ENCODE measurements at regions not wholly inside any gene's neighbourhood (a gene's known extent, or its start where the extent isn't known, plus 50 kb on each side); places are given as distances from the start of the nearest gene placed in this dataset.
"Not testable (repeated sequence)": the region's sequence is repeated elsewhere in the genome, so short reads cannot be mapped to it uniquely, and the experiment has no call there.

DNA sequence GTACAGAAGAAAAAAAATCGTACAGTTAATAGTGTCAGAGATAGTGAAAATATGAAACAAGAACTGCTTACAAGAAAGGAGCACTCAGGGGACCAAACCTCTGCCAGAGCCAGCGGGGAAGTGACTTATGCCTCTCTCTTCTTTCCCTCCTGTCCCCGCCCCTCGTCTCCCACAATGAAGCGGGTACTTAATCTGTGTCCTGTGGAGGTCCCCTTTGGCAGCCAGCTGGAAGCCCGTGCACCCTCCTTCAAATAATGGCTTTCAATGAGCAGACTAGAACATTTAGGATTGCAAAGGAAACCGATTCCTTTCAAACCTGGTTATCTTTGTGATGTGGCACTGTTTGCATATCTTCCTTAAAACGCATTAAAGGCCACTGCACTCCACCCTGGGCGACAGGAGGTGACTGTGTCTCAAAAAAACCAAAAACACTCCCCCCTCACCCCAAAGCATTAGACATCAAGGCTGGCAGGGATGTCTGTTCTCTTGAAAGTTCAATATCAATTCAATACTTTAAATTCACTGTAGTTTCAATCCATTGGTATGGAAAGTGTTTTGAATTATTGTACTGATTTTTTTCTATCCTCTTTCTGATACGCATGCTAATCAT is 51.7 kb downstream of the PPIAL4C start:
- not testable (repeated sequence) for H3K27me3 ChIP-seq (replicated peaks; ENCODE audit: control insufficient read depth, insufficient read depth, low read length); H3K36me3 ChIP-seq (ENCODE audit: control insufficient read depth, insufficient read depth, low read length, severe bottlenecking); H3K9ac ChIP-seq (ENCODE audit: low read length); DNase-seq (ENCODE audit: low read depth); H3K9me3 ChIP-seq (ENCODE audit: control insufficient read depth, low read length); H3K4me1 ChIP-seq (ENCODE audit: control insufficient read depth, insufficient read depth, low read length); H3K4me3 ChIP-seq (ENCODE audit: low read length)

DNA sequence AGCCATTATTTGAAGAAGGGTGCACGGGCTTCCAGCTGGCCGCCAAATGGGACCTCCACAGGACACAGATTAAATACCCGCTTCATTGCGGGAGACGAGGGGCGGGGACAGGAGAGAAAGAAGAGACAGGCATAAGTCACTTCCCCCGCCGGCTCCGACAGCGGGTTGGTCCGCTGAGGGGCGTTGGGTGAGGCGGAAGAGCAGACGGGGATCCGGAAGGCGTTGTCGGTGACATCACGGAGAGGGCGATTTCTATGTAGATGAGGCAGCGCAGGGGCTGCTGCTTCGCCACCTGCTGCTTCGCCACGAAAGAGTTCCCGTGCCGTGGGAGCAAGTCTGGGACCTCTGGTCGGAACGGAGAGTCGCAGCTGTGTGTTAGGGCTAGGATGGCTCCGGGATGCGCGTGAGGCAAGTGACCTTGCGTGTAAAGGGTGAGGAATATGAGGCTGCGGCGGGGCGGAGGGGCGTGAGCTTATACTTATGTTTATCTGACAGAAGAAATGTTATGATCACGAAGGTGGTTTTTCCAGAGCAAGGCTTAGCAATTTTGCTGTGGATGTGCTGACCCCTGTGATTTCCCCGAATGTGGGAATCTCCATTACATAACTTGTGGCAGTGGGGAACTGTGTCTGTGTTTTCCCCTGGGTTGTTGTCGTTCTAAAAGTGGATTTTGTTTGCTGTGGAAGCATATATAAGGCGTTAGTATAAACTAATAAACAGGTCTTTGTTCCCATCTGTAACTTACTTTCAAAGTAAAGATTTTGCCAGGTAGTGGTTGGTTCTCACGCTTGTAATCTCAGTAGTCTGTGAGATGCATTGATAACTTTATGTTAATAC is 52.9 kb downstream of the PPIAL4C start:
- Histone ChIP-seq H3K4me3 (ENCODE audit: low read length) (peak overlapping the region; percentile 84), H3K9ac (ENCODE audit: low read length) (peak overlapping the region; percentile 87)
- DNase-seq (ENCODE audit: low read depth): peak; percentile 71
- H3K9me3 ChIP-seq (ENCODE audit: control insufficient read depth, low read length); H3K36me3 ChIP-seq (ENCODE audit: control insufficient read depth, insufficient read depth, low read length, severe bottlenecking); H3K27me3 ChIP-seq (replicated peaks; ENCODE audit: control insufficient read depth, insufficient read depth, low read length); H3K4me1 ChIP-seq (ENCODE audit: control insufficient read depth, insufficient read depth, low read length): not testable (repeated sequence)

DNA sequence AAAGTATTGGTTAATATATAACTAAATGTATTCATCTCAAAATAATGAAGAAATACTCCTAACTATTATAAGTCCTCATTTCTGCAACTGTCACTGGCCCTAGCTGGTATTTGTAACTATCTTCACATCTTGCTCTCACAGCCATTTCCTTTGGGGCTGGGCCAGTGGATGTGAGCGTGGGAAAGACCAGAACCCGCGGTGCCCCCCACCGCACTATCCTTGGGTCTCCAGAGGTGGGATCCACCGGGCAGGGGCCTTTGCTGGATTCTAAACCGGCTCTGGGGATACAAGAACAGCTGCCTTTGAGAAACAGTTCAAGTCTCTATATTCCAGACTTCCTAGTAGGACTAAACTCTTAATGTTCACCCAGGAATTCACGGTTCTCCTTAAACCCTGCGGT is 54.8 kb downstream of the PPIAL4C start:
- H3K27me3 ChIP-seq (replicated peaks; ENCODE audit: control insufficient read depth, insufficient read depth, low read length); H3K4me3 ChIP-seq (ENCODE audit: low read length); H3K4me1 ChIP-seq (ENCODE audit: control insufficient read depth, insufficient read depth, low read length); DNase-seq (ENCODE audit: low read depth); H3K9ac ChIP-seq (ENCODE audit: low read length); H3K36me3 ChIP-seq (ENCODE audit: control insufficient read depth, insufficient read depth, low read length, severe bottlenecking); H3K9me3 ChIP-seq (ENCODE audit: control insufficient read depth, low read length): not testable (repeated sequence)

DNA sequence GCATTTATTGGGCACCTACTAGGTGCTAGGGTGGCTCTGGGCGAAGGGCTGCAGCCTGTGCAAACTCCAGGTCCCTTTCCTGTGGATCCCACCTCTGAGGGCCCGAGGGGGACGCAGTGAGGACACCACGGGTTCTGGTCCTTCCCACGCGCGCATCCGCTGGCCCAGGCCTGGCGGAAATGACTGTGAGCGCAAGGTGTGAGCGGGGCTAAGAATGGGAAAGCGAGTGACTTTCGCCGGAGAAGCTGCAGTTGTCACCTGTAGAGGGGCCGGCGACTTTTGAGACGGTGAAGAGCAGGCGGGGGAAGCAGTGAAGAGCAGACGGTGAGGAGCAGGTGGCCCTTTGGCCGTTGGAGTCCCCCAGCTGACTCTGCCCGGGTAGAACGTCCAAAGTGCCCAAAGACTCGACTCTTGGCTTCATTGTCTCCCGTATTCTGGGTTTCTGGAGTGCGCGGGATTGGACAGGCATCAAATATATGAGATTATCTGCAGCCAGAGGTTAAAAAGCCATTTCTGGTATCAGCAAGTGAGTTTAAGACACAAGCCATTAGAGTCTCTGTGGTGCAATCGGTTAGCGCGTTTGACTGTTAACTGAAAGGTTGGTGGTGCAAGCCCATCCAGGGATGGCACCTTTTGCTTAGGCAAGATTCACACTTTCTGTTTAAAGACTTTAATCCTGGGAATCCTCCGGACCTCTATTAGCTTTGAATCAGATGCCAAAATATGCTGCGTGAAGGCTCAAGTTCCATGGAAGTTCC is 55.4 kb downstream of the PPIAL4C start:
- H3K36me3 ChIP-seq (ENCODE audit: control insufficient read depth, insufficient read depth, low read length, severe bottlenecking); H3K4me1 ChIP-seq (ENCODE audit: control insufficient read depth, insufficient read depth, low read length); DNase-seq (ENCODE audit: low read depth); H3K9ac ChIP-seq (ENCODE audit: low read length); H3K9me3 ChIP-seq (ENCODE audit: control insufficient read depth, low read length); H3K4me3 ChIP-seq (ENCODE audit: low read length); H3K27me3 ChIP-seq (replicated peaks; ENCODE audit: control insufficient read depth, insufficient read depth, low read length): not testable (repeated sequence)

DNA sequence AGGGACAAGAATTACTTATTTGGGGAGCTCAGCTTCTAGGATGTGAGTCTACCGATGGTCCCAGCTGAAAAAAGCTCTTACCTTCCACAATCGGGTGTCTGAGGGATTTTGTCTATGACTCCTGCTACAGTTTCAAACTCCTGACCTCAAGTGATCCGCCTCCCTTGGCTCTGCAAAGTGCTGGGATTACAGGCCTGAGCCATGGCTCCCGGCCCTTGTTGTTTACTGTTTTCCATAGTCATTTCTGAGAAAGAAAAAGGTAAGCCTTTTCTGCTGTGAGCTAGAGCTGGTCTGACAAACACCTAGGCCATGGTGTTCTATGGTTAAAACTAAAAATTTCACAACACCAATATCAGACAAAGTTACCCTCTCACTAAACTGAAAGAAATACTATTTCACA is 57.5 kb downstream of the PPIAL4C start:
- not testable (repeated sequence) for DNase-seq (ENCODE audit: low read depth); H3K9ac ChIP-seq (ENCODE audit: low read length); H3K4me3 ChIP-seq (ENCODE audit: low read length); H3K4me1 ChIP-seq (ENCODE audit: control insufficient read depth, insufficient read depth, low read length); H3K27me3 ChIP-seq (replicated peaks; ENCODE audit: control insufficient read depth, insufficient read depth, low read length); H3K9me3 ChIP-seq (ENCODE audit: control insufficient read depth, low read length); H3K36me3 ChIP-seq (ENCODE audit: control insufficient read depth, insufficient read depth, low read length, severe bottlenecking)

DNA sequence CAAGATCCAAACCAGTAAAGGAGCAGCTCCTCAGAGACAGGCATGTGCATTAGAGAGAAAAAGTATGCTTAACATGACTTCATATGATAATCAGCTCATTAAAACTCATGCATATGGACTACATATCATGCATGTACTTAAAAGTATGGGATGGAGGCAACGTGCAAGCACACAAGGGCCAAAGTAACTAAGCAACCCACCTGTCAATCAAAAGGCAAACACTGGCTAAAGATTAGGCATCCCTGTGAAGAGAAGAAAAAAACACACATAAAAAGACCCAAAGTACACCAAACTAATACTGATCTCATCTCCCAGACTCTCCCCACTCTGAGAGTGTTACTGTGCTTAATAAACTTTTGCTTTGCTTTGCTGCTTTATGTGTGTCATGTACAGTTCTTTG is 61.2 kb downstream of the PPIAL4C start:
- H3K4me1 ChIP-seq (ENCODE audit: control insufficient read depth, insufficient read depth, low read length): not testable (repeated sequence)

DNA sequence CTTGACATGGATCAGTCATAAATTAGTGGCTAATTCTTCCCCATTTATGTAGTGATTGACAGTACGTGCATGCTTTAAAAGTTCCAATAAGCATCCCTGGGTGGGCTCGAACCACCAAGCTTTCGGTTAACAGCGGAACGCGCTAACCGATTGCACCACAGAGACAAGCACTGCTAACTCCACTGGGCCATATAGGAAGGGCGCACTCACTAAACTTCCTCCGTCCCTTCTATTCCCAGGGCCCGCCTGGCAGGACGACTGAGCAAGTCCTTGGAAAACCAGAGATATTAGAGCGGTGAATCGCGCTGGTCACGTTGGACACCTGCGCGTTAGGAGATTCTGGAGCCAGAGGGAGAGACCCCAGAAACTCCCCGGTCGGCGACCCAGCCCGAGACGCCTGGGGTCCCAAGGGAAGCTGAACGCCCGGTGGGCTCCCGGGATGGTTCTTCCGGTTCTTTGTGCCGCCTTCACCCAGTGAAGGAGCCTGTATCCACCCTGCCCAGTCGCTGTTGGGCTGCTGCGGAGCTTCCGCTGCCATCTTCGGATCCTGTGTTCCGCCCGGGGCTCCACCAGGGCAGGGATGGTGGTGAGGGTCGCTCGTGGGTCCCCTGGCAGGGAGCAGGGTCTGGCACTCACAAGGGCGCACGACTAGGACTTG is 62.8 kb downstream of the PPIAL4C start:
- not testable (repeated sequence) for H3K9me3 ChIP-seq (ENCODE audit: control insufficient read depth, low read length); H3K9ac ChIP-seq (ENCODE audit: low read length); DNase-seq (ENCODE audit: low read depth); H3K36me3 ChIP-seq (ENCODE audit: control insufficient read depth, insufficient read depth, low read length, severe bottlenecking); H3K4me3 ChIP-seq (ENCODE audit: low read length); H3K4me1 ChIP-seq (ENCODE audit: control insufficient read depth, insufficient read depth, low read length); H3K27me3 ChIP-seq (replicated peaks; ENCODE audit: control insufficient read depth, insufficient read depth, low read length)

More for the DNA sequence above, 61.2 kb downstream of the PPIAL4C start:
- not testable (repeated sequence) for DNase-seq (ENCODE audit: low read depth); H3K9ac ChIP-seq (ENCODE audit: low read length); H3K27me3 ChIP-seq (replicated peaks; ENCODE audit: control insufficient read depth, insufficient read depth, low read length); H3K36me3 ChIP-seq (ENCODE audit: control insufficient read depth, insufficient read depth, low read length, severe bottlenecking); H3K4me3 ChIP-seq (ENCODE audit: low read length); H3K9me3 ChIP-seq (ENCODE audit: control insufficient read depth, low read length)

DNA sequence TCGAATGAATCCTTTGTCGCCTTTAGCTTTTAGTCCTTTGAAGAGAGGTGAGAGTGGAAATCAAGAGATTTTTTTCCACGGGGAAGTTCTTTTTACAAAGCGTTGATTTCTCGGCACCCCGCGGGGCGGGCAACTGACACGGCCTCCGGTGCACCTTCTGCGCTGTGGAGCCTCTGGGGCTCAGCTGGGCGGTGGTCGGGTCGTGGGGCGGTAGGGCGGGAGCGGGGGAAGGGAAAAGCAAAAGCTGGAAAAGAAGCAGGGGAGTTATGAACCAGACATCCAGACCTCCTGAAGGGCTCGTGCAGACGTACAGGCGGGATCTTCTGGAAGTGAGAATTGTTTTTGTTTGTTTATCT is 63.3 kb downstream of the PPIAL4C start:
- not testable (repeated sequence) for H3K4me3 ChIP-seq (ENCODE audit: low read length); H3K9me3 ChIP-seq (ENCODE audit: control insufficient read depth, low read length); H3K27me3 ChIP-seq (replicated peaks; ENCODE audit: control insufficient read depth, insufficient read depth, low read length); H3K4me1 ChIP-seq (ENCODE audit: control insufficient read depth, insufficient read depth, low read length); H3K9ac ChIP-seq (ENCODE audit: low read length); H3K36me3 ChIP-seq (ENCODE audit: control insufficient read depth, insufficient read depth, low read length, severe bottlenecking); DNase-seq (ENCODE audit: low read depth)

DNA sequence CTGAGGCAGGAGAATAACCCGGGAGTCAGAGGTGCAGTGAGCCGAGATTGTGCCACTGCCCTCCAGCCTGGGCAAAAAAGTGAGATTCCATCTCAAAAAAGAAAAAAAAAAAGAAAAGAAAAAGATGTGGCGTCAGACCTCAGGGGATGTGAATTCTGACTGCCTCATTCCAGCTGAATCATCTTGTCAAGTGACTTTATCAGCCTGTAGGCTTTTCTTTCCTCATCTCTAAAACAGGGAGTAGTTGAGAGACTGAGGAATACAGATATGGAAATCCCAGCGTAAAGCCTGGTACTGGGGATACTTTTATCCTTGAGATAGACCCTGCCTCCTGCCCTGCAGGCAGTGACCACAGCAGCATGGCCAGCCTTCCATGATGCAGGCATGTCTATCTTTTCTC is 74.1 kb downstream of the PPIAL4C start:
- not testable (repeated sequence) for DNase-seq (ENCODE audit: low read depth); H3K9me3 ChIP-seq (ENCODE audit: control insufficient read depth, low read length); H3K36me3 ChIP-seq (ENCODE audit: control insufficient read depth, insufficient read depth, low read length, severe bottlenecking); H3K4me3 ChIP-seq (ENCODE audit: low read length); H3K9ac ChIP-seq (ENCODE audit: low read length); H3K27me3 ChIP-seq (replicated peaks; ENCODE audit: control insufficient read depth, insufficient read depth, low read length); H3K4me1 ChIP-seq (ENCODE audit: control insufficient read depth, insufficient read depth, low read length)

DNA sequence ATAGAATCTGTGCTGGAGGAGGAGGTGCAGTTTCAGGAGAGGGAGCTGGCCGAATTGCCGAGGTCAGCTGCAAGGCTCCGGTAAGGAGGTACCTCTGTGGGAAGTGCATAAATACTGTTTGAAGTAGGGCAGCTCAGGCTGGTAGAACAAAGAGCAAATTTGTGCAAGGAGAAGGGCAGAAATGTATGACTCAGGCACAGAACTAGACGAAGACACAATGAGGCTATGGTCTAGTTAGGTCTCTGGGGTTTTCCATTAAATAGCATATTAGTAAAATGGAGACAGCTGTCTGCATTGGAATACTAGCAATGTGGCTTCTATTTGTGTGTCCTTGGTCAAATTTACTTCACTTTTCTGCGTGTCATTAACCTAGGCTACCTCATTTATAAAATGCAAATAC is 74.5 kb downstream of the PPIAL4C start:
- DNase-seq (ENCODE audit: low read depth); H3K27me3 ChIP-seq (replicated peaks; ENCODE audit: control insufficient read depth, insufficient read depth, low read length); H3K9ac ChIP-seq (ENCODE audit: low read length); H3K36me3 ChIP-seq (ENCODE audit: control insufficient read depth, insufficient read depth, low read length, severe bottlenecking); H3K4me3 ChIP-seq (ENCODE audit: low read length); H3K4me1 ChIP-seq (ENCODE audit: control insufficient read depth, insufficient read depth, low read length); H3K9me3 ChIP-seq (ENCODE audit: control insufficient read depth, low read length): not testable (repeated sequence)

DNA sequence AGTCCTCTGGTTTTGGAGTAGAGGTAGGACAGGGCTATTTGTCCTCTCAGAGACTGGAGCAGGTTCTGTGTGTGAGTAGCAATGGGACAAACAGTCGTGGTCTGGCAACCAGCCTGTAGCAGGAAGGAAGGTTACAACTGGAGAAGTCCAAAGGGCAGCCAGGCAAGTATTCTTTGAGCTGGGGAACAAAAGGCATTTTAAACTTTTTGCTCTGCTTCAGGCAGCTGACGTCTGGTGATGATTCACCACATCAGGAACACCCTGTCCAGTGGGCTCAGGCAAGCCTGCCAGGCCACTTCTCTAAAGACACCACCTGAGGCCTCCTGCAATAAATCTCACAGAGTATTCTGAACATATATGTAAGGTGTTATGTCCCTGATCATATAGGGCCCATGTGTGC is 81.0 kb downstream of the PPIAL4C start:
- H3K4me3 ChIP-seq (ENCODE audit: low read length); H3K4me1 ChIP-seq (ENCODE audit: control insufficient read depth, insufficient read depth, low read length); H3K9ac ChIP-seq (ENCODE audit: low read length); H3K27me3 ChIP-seq (replicated peaks; ENCODE audit: control insufficient read depth, insufficient read depth, low read length); H3K9me3 ChIP-seq (ENCODE audit: control insufficient read depth, low read length); DNase-seq (ENCODE audit: low read depth); H3K36me3 ChIP-seq (ENCODE audit: control insufficient read depth, insufficient read depth, low read length, severe bottlenecking): not testable (repeated sequence)

All from adipocyte (in vitro differentiated cells).